ENCODE measurements at regions not wholly inside any gene's neighbourhood (a gene's known extent, or its start where the extent isn't known, plus 50 kb on each side); places are given as distances from the start of the nearest gene placed in this dataset.

GRCh38 chr7:88429382-88429781 lies 122.7 kb upstream of the STEAP4 start:
- no peak for DNase-seq (ENCODE audit: low spot score)

- DNase-seq (ENCODE audit: low spot score), result no peak
Measured at GRCh38 chr7:88402529-88402928, 95.8 kb upstream of the STEAP4 start.

GRCh38 chr7:88401009-88401623 lies 94.4 kb upstream of the STEAP4 start:
- DNase-seq (ENCODE audit: low spot score), result peak; percentile 10

- DNase-seq (ENCODE audit: low spot score), result no peak
Measured at GRCh38 chr7:88399696-88400240, 93.1 kb upstream of the STEAP4 start.

- no peak for DNase-seq (ENCODE audit: low spot score)
Measured at GRCh38 chr7:88399036-88399435, 92.3 kb upstream of the STEAP4 start.

- DNase-seq (ENCODE audit: low spot score), result no peak
Measured at GRCh38 chr7:88398459-88398858, 91.8 kb upstream of the STEAP4 start.

- no peak for DNase-seq (ENCODE audit: low spot score)
Measured at GRCh38 chr7:88396948-88397322, 90.2 kb upstream of the STEAP4 start.

GRCh38 chr7:88396295-88396947 lies 89.7 kb upstream of the STEAP4 start:
- no peak for DNase-seq (ENCODE audit: low spot score)

GRCh38 chr7:88395715-88396114 lies 89.0 kb upstream of the STEAP4 start:
- no peak for DNase-seq (ENCODE audit: low spot score)

- no peak for DNase-seq (ENCODE audit: low spot score)
Measured at GRCh38 chr7:88391247-88391646, 84.6 kb upstream of the STEAP4 start.

- DNase-seq (ENCODE audit: low spot score), result no peak
Measured at GRCh38 chr7:88387368-88387767, 80.7 kb upstream of the STEAP4 start.

- no peak for DNase-seq (ENCODE audit: low spot score)
Measured at GRCh38 chr7:88386665-88387156, 80.0 kb upstream of the STEAP4 start.

- DNase-seq (ENCODE audit: low spot score), result no peak
Measured at GRCh38 chr7:88377434-88377833, 70.7 kb upstream of the STEAP4 start.

- DNase-seq (ENCODE audit: low spot score), result no peak
Measured at GRCh38 chr7:88368686-88369085, 62.0 kb upstream of the STEAP4 start.

GRCh38 chr7:88366845-88367244 lies 60.2 kb upstream of the STEAP4 start:
- DNase-seq (ENCODE audit: low spot score), result no peak

- DNase-seq (ENCODE audit: low spot score), result no peak
Measured at GRCh38 chr7:88363869-88364268, 57.2 kb upstream of the STEAP4 start.

- no peak for DNase-seq (ENCODE audit: low spot score)
Measured at GRCh38 chr7:88363249-88363648, 56.6 kb upstream of the STEAP4 start.

- DNase-seq (ENCODE audit: low spot score), result no peak
Measured at GRCh38 chr7:88361357-88361756, 54.7 kb upstream of the STEAP4 start.

GRCh38 chr7:88358881-88359280 lies 52.2 kb upstream of the STEAP4 start:
- no peak for DNase-seq (ENCODE audit: low spot score)

GRCh38 chr7:88358526-88358838 lies 51.8 kb upstream of the STEAP4 start:
- no peak for DNase-seq (ENCODE audit: low spot score)

- no peak for DNase-seq (ENCODE audit: low spot score)
Measured at GRCh38 chr7:88357781-88358525, 51.3 kb upstream of the STEAP4 start.

- no peak for DNase-seq (ENCODE audit: low spot score)
Measured at GRCh38 chr7:88357294-88357693, 50.6 kb upstream of the STEAP4 start.
